NCI-H748 (cell line): ENCODE measurements at regions not wholly inside any gene's neighbourhood (a gene's known extent, or its start where the extent isn't known, plus 50 kb on each side); places are given as distances from the start of the nearest gene placed in this dataset.

Source experiments
- DNase-seq: peaks from one replicate; lab custom pipeline; 2025; ENCODE audit not compliant: unreplicated experiment; lab: John Stamatoyannopoulos, UW

DNA sequence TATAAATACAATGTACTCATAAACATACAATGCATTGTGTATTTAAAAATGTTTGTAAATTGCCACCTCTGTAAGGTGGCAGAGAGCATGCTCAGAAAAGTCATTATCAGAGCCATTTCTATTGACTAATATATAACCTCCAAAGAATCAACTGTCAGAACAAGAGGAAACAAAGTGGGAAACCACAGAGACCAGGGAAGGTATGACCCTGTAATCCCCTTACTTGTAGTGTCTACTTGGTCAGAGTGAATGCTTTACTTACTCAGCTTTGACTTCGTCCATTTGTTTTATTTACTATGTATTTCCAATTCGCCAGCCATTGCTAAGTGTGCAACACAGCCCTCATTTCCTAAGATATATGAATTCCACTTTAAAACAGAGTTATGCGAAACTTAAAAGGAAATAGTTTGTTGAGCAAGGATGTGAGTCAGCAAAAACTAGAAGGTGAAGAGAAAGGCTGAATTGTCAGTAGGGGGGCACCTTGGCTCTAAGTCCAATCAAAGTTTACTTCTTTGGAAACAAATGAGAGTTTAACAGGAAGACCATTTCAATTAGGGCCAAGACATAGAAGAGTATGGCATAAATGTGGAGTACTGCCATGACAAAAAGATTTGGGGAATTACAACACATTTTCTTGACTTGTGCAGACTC, 671.7 kb upstream of the PTBP2 start:
- no peak for DNase-seq

DNA sequence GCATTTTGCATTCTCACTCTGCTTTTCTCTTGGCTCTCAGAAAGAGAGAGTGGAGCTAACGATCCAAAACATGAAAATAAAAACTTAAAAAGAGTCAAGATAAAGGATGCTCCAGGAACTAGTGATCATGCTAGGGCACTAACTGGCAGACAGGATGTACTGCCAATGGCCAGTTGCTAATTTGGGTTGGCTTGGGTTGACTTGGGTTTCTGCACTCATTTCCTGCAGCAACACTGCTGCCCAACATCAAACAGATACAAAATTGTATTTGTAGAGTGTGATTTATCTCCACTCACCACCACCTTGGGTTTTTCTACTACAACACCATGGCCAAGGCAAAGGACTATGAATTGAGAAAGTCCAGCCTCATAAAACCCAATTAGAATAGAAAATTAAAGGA, 662.3 kb upstream of the PTBP2 start:
- no peak for DNase-seq

DNA sequence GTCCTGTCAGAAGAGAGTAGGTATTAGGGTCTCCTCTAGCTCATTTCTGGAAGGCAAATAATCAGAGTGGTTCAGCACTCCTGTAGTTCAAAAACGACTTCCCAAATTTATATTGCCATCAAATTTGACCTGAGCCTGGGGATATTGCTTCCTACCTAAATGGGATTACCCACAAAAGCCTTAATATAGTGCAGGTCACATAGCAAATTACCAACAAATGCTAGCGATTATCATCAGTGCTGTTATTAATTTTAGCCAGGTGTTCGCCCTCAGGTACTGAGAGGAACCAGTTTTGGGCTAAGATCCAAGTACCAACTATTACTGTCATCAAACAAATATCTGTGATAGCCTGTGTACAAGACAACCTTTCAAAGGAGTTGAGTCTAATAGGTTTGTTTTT, 661.8 kb upstream of the PTBP2 start:
- peak; percentile 14 for DNase-seq

DNA sequence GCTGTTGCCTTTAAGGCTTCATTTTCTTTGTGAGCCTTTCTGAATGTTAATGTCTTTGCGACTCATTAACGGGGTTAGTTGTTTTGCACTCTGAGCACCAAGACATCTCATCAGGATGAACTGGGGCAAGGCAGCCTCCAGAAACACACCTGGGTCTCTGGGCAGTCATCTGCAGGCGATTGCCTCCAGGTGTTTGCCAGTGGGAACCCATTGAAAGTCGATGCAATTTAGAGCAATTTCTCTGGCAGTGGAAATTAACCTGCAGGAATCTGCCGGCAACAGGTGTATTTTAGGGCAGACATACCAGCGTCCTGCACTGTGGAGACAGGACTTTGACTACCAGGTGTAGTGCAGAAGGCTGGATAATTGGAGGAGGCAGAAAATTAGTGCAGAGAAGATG, 661.0 kb upstream of the PTBP2 start:
- DNase-seq = peak; percentile 63

DNA sequence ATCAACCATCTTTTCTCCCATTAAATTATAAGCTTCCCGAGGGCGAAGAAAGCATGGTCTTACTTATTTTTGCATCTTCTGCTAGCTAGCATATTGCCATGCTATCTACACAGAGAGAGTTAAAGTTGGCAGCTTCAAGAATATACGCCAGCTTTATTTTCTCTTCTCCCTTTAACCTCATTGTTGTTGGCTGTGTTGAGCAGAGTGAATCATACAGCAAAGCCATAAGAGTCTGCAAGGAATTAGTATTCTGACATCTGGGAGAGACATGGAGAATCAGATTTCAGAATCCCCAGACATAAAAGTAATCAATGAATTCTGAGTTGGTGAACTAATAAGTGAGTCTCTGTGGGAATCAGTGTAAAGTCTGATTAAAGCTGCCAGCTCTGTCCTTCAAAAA, 649.6 kb upstream of the PTBP2 start:
- DNase-seq = no peak

DNA sequence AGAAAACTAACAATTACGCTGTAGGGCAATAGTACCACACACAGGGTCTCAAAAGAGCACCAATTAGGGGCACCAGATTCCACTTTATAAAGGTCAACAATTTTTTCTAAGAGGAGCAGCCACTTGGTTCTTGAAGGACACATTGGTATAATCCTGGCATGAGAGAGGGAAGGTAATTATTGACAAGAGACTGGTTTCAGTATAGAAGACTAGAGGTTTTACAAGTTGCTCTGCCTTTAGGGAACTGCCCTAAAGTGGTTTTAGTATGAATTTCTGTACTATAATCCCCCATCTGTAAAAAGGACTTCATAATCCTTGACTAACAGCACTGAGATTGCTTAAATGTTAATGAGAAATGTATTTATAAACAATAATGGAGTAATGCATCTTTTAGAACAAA, 648.5 kb upstream of the PTBP2 start:
- no peak for DNase-seq

DNA sequence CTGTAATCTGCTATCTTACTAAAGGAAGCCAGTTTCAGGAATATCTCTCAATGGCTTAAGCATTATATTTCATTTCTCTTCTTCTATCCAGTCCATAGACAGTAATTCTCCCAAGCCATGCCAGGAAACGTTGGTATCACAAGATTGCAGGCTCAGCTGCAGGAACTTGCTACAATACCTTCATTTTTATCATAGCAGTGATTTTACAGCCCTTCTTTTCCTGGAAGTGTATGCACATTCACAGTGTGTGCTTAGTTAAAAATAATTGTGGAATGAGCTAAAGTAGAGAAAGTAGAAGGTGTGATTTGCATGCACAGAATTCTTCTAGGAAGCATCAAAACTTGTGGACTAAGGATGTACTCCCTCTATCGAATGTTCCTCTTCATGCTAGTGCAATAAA, 647.2 kb upstream of the PTBP2 start:
- DNase-seq = no peak

DNA sequence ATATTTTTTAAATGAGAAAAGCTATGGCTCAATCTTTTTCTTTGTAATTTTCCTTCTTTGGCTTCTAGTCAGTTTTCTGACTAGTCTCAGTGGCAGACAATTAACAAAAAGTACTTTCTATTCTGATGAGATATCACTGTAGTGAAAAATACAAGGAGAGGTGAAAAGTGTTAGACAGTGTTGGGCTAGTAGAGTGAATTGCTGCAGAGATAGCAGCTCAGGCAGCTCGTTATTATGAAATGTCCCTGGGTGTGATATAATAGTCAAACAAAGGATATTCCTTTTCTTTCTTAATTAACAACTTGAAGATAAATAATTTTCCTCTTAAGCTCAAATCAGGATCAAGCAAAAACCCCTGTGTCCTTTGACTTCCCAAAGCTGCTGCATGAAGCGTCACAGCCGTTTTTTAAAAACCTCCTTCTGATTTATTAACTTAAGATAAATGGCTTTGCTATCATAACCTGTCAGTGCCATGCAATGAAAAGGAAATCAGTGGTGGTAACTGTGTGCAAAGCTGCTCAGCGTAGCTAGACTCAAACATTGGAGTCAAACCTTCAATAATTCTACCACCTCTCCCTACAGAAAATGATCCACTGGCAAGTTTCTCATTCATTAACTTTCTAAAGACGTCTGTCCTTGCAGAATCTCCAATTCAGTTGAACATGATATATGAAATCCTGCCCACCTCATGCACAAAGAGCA, 646.6 kb upstream of the PTBP2 start:
- DNase-seq = no peak

DNA sequence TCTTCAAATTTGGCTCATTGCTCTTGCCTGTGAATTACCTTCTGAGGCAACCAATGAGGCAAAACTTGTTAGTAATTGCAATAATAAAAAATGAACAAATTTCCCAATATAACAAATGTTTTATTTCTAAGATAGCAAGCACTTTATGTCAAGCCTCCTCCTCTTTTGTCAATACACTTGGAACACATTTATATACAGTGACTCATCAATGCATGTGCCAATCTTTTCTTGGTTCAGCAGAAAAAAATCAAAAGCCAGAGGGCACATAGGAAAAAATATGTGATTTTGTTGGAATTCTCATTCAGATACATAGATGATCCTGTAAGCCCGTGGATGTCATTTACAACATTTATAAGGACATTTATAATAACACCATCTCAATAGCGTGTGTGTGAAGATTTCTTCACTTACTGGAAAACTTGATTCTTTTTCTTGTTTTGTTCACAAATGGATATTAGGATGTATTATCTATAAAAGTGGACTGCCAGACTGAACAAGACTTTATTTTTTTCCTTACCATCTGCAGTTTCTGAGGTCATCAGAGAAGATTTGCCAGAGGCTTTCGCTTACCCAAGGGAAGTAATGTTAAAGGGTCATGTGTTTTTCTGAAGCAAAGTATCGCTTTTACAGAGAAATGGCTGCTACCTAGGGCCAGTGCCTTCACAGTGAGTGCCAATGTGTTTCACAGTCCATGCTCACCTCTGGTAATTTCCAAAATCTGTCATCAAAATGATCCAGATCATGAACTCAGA, 645.7 kb upstream of the PTBP2 start:
- DNase-seq = no peak

DNA sequence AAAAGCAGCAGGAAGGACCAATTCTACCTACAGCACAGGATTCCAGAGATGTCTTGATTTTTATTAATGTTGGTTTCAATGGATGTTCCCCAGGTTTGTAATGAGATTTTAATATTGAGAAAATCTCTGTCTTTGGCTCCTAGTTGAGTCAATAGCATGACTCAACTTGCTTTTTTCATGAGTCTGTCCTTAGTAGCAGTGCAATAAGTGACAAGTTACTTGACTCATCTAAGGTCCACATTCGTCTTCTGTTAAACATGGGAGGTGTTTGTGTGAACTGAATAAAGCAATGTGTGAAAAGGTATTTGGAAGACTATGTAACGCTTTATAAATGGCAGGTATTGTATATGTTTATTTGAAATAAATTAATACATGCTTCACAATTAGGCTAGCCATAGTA, 645.0 kb upstream of the PTBP2 start:
- DNase-seq = no peak

DNA sequence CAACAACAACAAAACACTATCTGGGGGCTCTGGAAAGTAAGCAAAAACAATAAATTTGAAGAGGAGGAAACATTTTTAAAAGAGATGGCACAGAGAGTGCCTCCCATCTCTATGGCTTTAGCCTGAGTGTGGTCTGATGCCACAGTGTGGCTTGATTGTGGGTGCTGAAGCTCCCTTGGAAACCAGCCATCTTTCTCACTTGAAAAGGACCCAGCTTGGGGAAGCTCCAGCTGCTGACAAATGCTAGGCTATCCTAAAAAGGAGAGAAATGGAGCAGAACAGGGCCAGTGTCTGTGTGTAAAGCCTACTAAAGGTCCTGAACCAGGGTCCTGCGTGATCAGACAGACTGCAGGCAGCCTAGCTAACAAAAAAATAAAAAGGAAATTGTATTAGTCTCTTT, 642.0 kb upstream of the PTBP2 start:
- no peak for DNase-seq

DNA sequence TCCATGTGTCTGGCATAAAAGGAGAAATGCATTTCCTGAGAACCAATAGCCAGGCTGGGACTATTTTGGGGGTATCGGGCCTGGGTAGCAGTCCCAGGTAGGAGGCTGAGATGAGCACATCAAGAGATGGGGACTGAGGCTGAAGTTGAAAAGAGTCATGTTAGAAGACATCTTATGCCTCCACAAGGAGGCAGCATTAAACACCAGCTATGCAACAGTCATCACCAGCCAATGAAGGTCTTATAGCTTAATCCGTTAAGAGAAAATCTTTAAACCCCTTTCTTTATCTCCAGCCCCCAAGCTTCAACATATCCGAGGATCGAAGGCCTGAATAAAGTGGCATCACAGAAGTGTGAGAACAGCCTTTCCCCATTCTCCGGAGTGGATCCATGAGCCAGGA, 640.7 kb upstream of the PTBP2 start:
- peak; percentile 18 for DNase-seq

DNA sequence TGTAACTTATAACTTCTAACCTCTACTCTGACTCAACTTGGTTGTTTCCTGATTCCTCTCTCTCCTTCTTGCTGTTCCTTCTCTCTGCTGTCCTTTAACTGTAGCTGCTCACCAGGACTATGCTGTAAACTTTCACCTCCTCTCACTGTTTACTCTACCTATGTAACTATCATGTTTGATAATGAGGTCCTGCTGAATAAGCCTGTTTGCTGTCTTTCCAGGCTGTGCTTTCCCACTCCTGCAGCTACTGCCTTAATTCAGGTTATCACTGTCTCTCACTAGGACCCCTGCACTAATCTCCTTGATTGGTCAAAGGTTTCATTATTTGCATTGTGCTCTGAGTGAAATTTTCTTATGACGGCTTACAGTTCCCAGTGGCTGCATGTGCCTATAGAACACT, 633.9 kb upstream of the PTBP2 start:
- DNase-seq = peak; percentile 8

DNA sequence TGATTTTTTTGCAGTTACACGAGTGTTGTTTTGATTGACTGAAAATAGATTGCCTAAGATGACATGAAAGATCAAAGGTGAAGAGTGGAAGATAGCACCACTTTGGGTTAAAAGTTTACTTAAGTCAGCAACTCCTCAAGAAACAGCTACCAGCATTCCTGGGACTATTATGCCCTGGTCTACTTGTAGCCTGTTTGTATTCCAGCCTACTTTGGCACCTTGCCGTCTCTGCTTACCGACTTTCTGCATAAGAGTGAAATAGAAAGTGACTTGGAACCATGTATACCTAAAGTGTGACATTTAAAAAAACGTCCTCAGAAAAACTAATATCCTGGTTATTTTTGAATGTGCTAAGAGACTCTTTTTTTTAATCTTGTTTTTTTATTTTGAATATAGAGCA, 631.5 kb upstream of the PTBP2 start:
- DNase-seq = no peak

DNA sequence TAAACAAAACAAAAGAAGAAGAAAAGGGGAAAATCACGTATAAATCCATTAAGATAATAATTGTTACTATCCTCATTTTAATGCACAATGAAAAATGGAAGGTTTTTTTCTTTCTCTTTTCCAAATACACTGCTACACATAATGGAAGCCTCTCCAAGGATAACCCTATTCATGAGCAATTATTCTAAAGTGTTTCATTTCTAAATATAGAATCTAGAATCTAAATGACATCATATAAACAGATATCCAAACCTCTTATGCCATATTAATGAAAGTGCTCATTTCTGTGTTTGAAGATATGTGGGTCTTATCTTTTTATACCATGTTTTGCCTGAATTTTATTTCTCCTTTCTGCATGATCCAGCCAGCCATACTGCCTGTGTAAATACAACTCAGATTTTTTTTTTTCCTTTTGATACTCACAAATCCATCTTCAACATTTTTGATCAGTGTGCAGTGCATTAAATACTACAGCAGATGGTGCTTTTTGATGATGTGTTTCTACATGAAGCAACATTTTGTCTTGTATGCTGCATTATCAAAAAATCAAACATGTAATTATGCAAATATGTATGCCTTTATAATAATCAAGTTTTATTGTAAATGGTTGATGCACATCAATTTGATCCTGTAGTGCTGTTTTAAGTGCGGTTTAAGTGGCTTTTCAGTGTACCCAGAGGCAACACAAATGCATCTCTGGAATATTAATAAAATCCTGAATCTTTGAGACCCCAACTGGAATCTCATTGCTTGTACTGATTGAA, 625.6 kb upstream of the PTBP2 start:
- peak; percentile 9 for DNase-seq

DNA sequence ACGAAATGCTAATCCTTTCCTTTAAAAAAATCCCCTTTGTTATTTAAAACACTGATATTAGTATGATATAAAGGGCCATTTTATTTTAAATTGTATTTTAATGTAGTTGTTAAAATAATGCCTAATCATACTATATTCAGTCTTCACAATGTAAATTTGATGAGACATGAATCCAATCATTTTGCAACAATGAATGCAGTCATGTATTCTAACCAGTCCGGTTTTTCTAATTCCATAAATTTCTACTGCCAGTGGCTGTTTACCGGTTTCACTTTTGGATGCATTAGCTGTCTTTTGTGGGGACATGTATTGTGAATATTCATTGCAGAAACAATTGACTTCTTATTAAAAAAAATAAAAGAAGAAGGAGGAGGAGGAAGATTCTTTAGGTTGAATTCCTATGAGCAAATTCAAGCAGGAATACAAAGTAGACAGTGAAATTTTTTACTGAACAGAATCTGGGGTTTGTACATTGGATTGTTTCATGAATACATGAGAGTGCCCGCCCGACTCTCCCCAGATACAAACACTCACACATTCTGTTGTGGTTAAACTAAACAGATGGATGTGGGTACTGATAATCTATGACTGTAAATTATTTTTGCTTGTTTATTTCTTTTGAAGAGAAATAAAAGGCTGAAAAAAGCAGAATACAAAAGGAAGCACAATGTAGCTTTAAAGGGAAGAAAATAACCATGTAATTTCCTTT, 624.8 kb upstream of the PTBP2 start:
- DNase-seq = no peak

DNA sequence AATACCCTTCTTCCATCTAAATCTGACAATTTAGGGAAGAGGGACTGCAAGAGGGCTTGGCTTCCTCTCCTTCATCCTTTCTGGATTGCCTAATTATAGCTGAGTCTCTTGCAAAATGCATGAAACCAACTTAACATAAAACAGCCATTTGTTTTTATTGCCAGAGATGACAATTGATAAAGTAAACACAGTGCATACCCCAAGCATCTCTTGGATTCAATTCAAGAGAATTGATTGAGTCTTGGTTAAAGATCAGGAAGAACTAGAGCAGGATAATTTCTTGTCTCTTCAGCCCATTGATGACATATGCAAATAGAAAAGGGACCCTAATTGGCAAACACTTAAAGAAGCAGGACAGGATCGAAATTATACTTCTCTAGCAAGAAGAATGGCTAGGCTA, 617.1 kb upstream of the PTBP2 start:
- peak; percentile 58 for DNase-seq

DNA sequence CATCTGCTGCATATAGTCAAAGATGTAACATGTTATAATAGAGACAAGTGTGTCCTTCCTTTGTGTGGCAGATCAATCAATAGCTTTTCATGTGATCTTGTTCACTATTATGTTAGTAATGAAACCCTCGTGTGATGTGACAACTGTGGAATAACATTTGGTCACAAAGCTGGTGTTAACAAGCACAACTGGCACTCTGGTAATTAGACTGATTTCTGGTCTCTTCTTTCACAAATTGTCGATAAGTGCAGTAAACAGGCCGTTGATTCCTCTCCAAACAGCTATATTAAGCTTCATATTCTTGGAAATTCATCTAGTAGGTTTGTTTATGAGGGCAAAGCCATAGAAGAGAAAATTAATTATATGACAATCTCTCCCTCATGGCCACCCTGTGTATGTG, 616.7 kb upstream of the PTBP2 start:
- DNase-seq = peak; percentile 58

DNA sequence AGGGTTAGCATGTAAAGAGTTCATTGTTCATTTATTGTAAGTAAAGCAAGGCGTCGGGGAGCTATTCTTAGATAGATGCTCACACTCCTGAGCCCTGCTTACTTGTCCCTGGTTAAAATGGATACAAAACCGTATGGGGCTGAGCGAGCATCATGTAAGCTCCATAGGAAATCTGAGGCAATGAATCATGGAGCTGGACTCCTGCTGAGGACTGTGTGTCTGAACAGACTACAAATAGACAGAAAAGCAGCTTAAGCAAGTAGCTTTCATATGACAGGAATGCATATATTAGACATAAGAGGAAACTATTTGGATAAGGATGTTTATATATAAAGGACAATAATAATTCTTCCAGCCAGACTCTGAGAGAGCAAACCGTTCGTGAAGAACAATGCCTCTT, 604.9 kb upstream of the PTBP2 start:
- DNase-seq = peak; percentile 51

DNA sequence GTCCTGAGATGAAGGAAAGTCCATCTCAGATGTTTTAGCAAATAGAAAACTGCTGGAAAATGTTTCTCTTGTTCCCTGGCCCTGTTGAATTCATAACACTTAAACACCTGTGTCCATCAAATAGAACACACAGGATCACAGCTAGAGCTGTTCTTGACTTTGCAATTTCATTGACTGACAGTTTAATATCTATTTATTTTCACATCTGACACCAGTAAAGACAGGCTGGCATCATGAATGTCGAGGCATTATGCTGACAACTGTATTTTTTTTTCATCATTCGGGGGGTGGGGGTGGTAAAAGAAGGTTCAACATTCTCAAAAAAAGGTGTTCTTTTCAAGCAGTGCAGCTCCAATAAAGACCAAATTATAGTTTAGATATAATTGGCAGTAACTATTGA, 591.2 kb upstream of the PTBP2 start:
- peak; percentile 91 for DNase-seq

DNA sequence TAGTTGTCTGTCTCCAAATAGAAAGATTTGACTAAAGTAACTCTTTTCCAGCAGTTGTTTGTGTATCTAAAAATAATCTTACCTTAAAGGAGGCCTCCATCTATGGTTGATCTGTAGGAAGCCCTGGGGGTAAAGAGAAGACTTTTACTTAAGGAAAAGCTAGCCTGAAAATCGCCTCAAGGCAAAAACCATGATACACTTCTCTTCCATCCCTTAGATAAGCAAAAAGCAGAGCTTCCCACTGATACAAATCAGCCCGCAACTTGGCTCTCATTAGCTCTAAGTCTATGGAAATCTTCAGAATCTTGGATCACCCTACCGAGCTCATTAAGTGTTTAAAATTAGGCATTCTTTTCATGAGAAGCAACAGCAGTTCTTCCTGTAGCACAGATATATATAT, 576.9 kb upstream of the PTBP2 start:
- DNase-seq = no peak
